ENCODE measurements at regions not wholly inside any gene's neighbourhood (a gene's known extent, or its start where the extent isn't known, plus 50 kb on each side); places are given as distances from the start of the nearest gene placed in this dataset.

DNA sequence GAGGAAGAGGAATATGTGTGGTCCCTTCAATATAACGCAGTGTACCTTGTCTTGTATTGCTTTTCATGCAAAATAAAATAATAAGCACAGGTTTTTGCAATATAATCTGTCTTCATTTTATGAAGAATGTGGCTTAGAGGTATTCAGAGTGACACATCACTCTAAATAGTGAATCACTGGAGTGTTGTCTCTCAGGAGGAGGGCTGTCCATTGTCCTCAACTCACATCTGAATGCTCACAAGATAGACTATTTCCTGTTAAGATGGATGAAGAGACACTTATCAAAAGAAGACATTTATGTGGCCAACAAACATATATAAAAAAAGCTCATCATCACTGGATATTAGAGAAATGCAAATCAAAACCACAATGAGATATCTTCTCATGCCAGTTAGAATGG is 1147.5 kb upstream of the C9orf72 start:
- no peaks in the 10 kb centered on the region for H3K4me1 ChIP-seq
- TF ChIP-seq, protein P1, sequence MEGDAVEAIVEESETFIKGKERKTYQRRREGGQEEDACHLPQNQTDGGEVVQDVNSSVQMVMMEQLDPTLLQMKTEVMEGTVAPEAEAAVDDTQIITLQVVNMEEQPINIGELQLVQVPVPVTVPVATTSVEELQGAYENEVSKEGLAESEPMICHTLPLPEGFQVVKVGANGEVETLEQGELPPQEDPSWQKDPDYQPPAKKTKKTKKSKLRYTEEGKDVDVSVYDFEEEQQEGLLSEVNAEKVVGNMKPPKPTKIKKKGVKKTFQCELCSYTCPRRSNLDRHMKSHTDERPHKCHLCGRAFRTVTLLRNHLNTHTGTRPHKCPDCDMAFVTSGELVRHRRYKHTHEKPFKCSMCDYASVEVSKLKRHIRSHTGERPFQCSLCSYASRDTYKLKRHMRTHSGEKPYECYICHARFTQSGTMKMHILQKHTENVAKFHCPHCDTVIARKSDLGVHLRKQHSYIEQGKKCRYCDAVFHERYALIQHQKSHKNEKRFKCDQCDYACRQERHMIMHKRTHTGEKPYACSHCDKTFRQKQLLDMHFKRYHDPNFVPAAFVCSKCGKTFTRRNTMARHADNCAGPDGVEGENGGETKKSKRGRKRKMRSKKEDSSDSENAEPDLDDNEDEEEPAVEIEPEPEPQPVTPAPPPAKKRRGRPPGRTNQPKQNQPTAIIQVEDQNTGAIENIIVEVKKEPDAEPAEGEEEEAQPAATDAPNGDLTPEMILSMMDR (IDR thresholded peaks at IDR 0.05): no peak
- no peak for TF ChIP-seq POLR2A (IDR thresholded peaks at IDR 0.05)
- H3K9me3 ChIP-seq: no peaks in the 10 kb centered on the region
- H3K4me3 ChIP-seq: no peak overlapping the region
- intact Hi-C loops (cut with DNase I): no loop called here
- no peak for DNase-seq
- 78 to 86% methylated on average over 1 of the region's 1 CpG for WGBS, 2 donors
- no peak overlapping the region for H3K27ac ChIP-seq
- H3K36me3 ChIP-seq: no peaks in the 10 kb centered on the region
- no peaks in the 10 kb centered on the region for H3K27me3 ChIP-seq

DNA sequence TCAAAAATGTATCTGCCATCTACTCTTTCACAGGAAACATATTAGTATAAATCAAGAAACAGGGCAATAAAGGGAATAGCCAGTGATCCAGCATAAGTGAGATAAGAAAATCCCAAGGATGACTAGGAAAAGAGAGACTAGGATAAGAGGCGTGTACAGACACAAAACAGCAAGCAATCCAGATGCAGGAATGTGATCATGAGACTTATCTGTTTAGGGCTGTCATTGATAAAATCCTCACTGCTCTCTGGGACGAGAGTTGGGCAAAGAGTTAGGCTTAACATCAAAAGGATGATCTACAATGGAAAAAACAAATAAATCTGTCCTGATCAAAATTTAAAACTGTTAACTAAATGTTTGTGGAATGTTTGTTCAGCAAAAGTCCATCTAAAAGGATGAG is 1156.8 kb upstream of the C9orf72 start:
- Histone ChIP-seq H3K36me3 (no peaks in the 10 kb centered on the region), H3K4me1 (no peaks in the 10 kb centered on the region), H3K4me3 (no peak overlapping the region), H3K27ac (no peak overlapping the region), H3K9me3 (no peaks in the 10 kb centered on the region), H3K27me3 (no peaks in the 10 kb centered on the region)
- DNase-seq: no peak
- WGBS, 2 donors: 45 to 51% methylated on average over 2 of the region's 2 CpGs
- intact Hi-C loops (cut with DNase I): no loop called here
- TF ChIP-seq, protein P1 (IDR thresholded peaks at IDR 0.05): no peak
- TF ChIP-seq POLR2A (IDR thresholded peaks at IDR 0.05): no peak

DNA sequence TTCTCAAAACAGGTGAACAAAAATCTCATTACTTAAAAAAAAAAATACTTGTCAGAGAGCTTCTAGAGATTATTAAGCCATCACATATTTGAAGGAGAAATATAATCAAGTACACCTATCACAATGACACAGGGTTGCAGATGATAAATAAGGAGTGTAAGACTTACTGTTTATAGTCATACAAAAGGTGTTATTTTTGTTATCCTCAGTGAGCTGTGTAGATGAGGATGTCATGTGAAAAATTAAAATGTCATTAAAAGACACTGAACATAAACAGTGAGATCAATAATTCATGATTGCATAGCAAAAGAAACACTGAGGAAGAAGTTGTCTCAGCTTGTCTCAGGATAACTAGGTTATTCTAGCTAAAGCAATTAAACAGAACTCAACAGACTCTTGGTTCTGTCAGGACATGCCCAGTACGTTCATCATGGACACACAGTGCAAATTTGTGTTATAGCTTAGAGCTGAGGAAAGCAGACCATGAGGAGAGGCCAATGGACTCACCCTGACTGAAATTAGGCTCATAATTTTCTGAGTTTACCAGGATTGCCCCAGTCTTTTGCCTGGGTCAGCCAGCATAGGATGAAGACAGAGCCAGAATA is 1162.6 kb upstream of the C9orf72 start:
- H3K9me3 ChIP-seq: no peaks in the 10 kb centered on the region
- no peak for DNase-seq
- intact Hi-C loops (cut with DNase I): no loop called here
- H3K4me1 ChIP-seq: no peaks in the 10 kb centered on the region
- WGBS, 2 donors: 17% methylated on average over 1 of the region's 1 CpG
- H3K36me3 ChIP-seq: no peaks in the 10 kb centered on the region
- no peaks in the 10 kb centered on the region for H3K27me3 ChIP-seq
- no peak overlapping the region for H3K27ac ChIP-seq
- no peak overlapping the region for H3K4me3 ChIP-seq
- TF ChIP-seq, protein P1 (IDR thresholded peaks at IDR 0.05): no peak
- no peak for TF ChIP-seq POLR2A (IDR thresholded peaks at IDR 0.05)

DNA sequence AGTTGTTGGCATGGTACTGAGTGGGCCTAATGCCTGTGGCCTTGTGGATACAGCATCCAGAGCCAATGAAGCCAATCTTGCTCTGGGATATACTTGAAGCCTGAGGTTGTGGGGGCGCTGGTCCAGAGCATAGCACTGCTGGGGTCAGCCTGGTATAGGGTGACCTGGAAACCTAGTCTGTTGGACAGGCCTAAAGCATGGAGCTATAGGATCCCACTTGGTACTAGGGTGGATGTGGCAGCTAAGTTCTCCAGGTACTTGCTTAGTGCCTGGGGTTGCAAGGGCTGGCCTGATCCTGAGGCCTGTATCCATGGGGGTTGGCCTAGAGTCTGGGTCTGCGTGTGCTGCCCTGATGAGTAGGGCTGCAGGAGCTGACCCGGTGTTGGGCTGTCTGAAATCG is 1168.2 kb upstream of the C9orf72 start:
- H3K36me3 ChIP-seq: no peaks in the 10 kb centered on the region
- TF ChIP-seq POLR2A (IDR thresholded peaks at IDR 0.05): no peak
- TF ChIP-seq, protein P1 (IDR thresholded peaks at IDR 0.05): no peak
- H3K4me3 ChIP-seq: no peak overlapping the region
- H3K4me1 ChIP-seq: no peaks in the 10 kb centered on the region
- no peaks in the 10 kb centered on the region for H3K9me3 ChIP-seq
- H3K27ac ChIP-seq: no peak overlapping the region
- WGBS, 2 donors: 64 to 78% methylated on average over 3 to 4 of the region's 4 CpGs
- intact Hi-C loops (cut with DNase I): no loop called here
- no peaks in the 10 kb centered on the region for H3K27me3 ChIP-seq
- DNase-seq: no peak

DNA sequence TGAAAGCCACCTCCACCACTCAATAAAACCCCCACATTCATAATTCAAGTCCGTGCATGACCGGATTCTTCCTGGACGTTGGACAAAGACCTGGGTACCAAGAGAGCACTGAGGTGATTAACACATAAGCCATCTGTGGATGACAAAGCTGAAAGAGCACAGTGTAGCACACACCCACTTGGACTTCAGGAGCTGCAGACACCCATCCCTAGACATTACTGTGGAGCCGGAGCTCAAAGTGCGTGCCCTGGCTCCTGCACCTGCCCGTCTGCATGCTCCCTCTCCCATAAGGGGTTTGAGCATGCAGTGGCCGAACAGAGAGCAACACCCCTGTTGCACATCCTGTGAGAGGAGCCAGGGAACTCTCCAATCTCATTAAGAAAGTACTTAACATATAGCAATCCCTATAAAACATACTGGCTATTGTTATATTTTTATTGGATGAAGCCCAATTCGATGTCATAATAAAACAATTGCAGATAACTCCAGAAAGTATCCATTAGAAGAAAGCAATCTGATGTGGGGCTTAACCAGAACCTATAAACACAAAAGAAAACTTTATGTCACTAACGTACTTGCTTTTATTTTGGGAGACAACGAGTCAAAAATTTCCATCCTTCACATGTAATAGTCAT is 1174.2 kb upstream of the C9orf72 start:
- H3K27ac ChIP-seq: no peak overlapping the region
- H3K36me3 ChIP-seq: no peaks in the 10 kb centered on the region
- H3K4me3 ChIP-seq: no peak overlapping the region
- no peaks in the 10 kb centered on the region for H3K4me1 ChIP-seq
- no peak for DNase-seq
- no peaks in the 10 kb centered on the region for H3K9me3 ChIP-seq
- H3K27me3 ChIP-seq: no peaks in the 10 kb centered on the region
- intact Hi-C loops (cut with DNase I): no loop called here
- 69 to 73% methylated on average over 7 to 10 of the region's 10 CpGs for WGBS, 2 donors
- TF ChIP-seq, protein P1 (IDR thresholded peaks at IDR 0.05): no peak
- no peak for TF ChIP-seq POLR2A (IDR thresholded peaks at IDR 0.05)
